ENCODE measurements at regions not wholly inside any gene's neighbourhood (a gene's known extent, or its start where the extent isn't known, plus 50 kb on each side); places are given as distances from the start of the nearest gene placed in this dataset.
"Not testable (repeated sequence)": the region's sequence is repeated elsewhere in the genome, so short reads cannot be mapped to it uniquely, and the experiment has no call there.

DNA sequence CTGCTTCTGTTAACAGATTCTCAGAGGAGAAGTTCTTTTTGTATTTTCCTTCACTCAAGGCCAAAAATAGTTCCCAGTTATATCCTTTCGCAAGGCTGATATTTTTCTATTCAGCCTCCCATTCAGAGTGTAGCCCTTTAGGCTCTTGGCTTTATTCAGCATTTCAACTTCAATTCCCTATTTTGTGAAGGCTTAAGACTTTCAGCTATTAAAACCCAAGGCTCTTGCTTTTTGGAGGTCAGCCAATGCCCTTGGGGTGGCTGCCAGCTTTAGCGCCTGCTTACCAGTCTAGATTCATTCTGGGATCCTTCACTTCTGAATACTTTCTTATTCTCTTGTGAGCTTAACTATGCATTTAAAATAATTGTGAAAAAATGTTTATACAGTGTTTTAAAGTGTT, 57.3 kb upstream of the ADGRA3 start:
- TF ChIP-seq JUND (IDR thresholded peaks at IDR 0.05; ENCODE audit: low read depth) = no peak
- in situ Hi-C loops (cut with HindIII; ENCODE audit: low pct_unique_long_range_greater_than_20kb, low sequenced_read_pairs) = no loop called here
- no peak for DNase-seq (ENCODE audit: low read depth in 1 of 2, low spot score in 1 of 2)

DNA sequence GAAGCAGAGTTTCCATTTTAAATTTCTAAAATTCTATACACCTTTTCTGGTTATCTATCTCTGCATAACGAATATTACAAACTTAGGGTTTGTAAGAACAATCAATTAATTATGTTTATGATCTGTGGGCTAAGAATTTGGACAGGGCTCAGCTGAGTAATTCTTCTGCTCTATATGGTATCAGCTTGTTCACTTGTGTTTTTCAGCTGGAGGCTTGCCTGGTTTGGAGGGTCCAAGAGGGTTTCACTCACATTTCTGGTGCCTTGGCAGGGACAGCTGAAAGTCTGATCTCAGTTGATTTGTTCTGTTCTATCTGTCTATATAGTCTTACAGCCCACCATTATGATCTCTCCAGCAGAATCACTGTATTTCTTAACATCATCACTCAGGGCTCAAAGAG, 57.8 kb upstream of the ADGRA3 start:
- TF ChIP-seq JUND (IDR thresholded peaks at IDR 0.05; ENCODE audit: low read depth) = no peak
- in situ Hi-C loops (cut with HindIII; ENCODE audit: low pct_unique_long_range_greater_than_20kb, low sequenced_read_pairs) = no loop called here
- no peak for DNase-seq (ENCODE audit: low read depth in 1 of 2, low spot score in 1 of 2)

GRCh38 chr4:22574424-22574823, 58.6 kb upstream of the ADGRA3 start:
- in situ Hi-C loops (cut with HindIII; ENCODE audit: low pct_unique_long_range_greater_than_20kb, low sequenced_read_pairs) = no loop called here
- TF ChIP-seq JUND (IDR thresholded peaks at IDR 0.05; ENCODE audit: low read depth) = no peak
- DNase-seq (ENCODE audit: low read depth in 1 of 2, low spot score in 1 of 2) = no peak

DNA sequence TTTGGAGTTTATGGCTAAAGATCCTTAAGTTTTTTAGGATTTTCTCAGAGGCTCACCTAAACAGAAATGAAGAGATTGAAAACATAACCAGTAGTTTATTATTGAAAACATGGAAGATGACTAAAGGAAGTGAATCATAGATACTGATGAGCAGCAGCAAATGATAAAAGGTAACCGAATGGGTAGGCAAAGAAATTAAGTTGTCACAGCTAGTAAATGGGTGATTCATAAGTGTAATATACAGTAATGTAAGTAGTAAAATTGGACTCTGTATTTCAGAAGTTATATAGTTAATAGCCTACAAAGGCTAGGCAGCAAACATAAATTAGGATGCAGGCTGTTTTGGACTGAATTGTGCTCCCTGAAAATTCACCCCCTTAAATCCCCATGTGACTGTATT, 59.0 kb upstream of the ADGRA3 start:
- in situ Hi-C loops (cut with HindIII; ENCODE audit: low pct_unique_long_range_greater_than_20kb, low sequenced_read_pairs) = no loop called here
- no peak for TF ChIP-seq JUND (IDR thresholded peaks at IDR 0.05; ENCODE audit: low read depth)
- DNase-seq (ENCODE audit: low read depth in 1 of 2, low spot score in 1 of 2) = no peak

- DNase-seq (ENCODE audit: low read depth in 1 of 2, low spot score in 1 of 2) = no peak
- in situ Hi-C loops (cut with HindIII; ENCODE audit: low pct_unique_long_range_greater_than_20kb, low sequenced_read_pairs) = no loop called here
- no peak for TF ChIP-seq JUND (IDR thresholded peaks at IDR 0.05; ENCODE audit: low read depth)
Observed at GRCh38 chr4:22587253-22587652, 71.4 kb upstream of the ADGRA3 start.

- in situ Hi-C loops (cut with HindIII; ENCODE audit: low pct_unique_long_range_greater_than_20kb, low sequenced_read_pairs) = no loop called here
- no peak for DNase-seq (ENCODE audit: low read depth in 1 of 2, low spot score in 1 of 2)
- TF ChIP-seq JUND (IDR thresholded peaks at IDR 0.05; ENCODE audit: low read depth) = no peak
Observed at GRCh38 chr4:22593933-22594332, 78.1 kb upstream of the ADGRA3 start.

DNA sequence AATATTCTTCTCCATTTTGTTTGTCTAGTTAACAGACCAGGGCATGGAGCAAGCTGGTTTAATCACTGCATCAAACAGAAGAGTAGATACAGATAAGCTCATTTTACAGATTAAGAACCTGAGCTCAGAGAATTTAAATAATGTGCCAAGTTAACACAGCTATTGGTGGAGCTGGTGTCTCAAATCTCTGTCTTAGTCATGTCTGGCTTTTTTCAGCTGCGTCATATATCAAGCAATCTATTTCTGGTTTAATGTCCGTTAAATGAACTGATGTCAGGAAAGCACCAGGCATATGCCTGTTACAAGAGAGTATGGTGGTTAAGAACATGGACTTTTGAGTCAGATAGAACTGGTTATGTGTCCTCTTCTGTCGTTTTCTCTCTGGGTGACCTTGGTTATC, 79.8 kb upstream of the ADGRA3 start:
- no peak for DNase-seq (ENCODE audit: low read depth in 1 of 2, low spot score in 1 of 2)
- in situ Hi-C loops (cut with HindIII; ENCODE audit: low pct_unique_long_range_greater_than_20kb, low sequenced_read_pairs) = no loop called here
- no peak for TF ChIP-seq JUND (IDR thresholded peaks at IDR 0.05; ENCODE audit: low read depth)

- no peak for DNase-seq (ENCODE audit: low read depth in 1 of 2, low spot score in 1 of 2)
- TF ChIP-seq JUND (IDR thresholded peaks at IDR 0.05; ENCODE audit: low read depth) = no peak
- in situ Hi-C loops (cut with HindIII; ENCODE audit: low pct_unique_long_range_greater_than_20kb, low sequenced_read_pairs) = no loop called here
Observed at GRCh38 chr4:22596409-22596808, 80.5 kb upstream of the ADGRA3 start.

DNA sequence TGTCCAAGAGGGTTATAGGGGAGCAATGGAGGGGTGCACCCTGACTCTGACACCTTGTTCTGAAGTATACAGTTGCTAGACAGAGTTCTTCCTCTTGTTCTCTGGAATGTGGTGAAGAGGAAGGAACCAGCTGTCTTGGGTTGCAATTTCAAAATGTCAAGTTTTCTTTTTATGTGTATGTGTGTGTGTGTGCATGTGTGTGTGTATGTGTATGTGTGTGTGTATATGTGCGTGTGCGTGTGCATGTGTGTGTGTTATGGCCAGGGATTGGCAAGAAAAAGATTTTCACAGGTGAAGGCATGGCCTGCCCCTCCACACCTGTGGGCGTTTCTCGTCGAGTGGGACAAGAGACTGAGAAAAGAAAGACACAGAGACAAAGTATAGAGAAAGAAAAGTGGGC, 81.6 kb upstream of the ADGRA3 start:
- DNase-seq (ENCODE audit: low read depth in 1 of 2, low spot score in 1 of 2) = no peak
- in situ Hi-C loops (cut with HindIII; ENCODE audit: low pct_unique_long_range_greater_than_20kb, low sequenced_read_pairs) = no loop called here
- no peak for TF ChIP-seq JUND (IDR thresholded peaks at IDR 0.05; ENCODE audit: low read depth)

- in situ Hi-C loops (cut with HindIII; ENCODE audit: low pct_unique_long_range_greater_than_20kb, low sequenced_read_pairs); DNase-seq (ENCODE audit: low read depth in 1 of 2, low spot score in 1 of 2): not testable (repeated sequence)
Observed at GRCh38 chr4:22598113-22599047, 82.5 kb upstream of the ADGRA3 start.

DNA sequence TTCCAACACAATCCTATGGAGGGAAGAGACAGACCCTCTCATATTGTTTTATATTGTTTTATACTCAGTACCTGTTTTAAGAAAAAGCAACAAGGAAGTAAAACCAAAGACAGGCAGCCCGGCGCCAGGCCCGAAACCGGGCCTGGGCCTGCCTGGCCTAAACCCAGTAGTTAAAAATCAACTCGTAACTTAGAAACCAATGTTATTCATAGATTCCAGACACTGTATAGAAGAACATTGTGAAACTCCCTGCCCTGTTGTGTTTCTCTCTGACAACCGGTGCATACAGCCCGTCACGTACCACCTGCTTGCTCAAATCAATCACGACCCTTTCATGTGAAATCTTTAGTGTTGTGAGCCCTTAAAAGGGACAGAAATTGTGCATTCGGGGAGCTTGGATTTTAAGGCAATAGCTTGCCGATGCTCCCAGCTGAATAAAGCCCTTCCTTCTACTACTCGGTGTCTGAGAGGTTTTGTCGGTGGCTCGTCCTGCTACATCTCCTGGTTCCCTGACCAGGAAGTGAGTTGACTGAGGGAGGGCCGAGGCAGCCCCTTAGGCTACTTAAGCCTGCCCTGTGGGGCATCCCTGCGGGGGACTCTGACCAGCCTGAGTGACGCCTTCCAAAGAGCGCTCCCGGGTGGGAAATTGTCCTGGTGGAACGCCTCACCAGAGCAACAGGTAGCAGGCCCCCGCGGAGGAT, 83.5 kb upstream of the ADGRA3 start:
- in situ Hi-C loops (cut with HindIII; ENCODE audit: low pct_unique_long_range_greater_than_20kb, low sequenced_read_pairs); DNase-seq (ENCODE audit: low read depth in 1 of 2, low spot score in 1 of 2): not testable (repeated sequence)

DNA sequence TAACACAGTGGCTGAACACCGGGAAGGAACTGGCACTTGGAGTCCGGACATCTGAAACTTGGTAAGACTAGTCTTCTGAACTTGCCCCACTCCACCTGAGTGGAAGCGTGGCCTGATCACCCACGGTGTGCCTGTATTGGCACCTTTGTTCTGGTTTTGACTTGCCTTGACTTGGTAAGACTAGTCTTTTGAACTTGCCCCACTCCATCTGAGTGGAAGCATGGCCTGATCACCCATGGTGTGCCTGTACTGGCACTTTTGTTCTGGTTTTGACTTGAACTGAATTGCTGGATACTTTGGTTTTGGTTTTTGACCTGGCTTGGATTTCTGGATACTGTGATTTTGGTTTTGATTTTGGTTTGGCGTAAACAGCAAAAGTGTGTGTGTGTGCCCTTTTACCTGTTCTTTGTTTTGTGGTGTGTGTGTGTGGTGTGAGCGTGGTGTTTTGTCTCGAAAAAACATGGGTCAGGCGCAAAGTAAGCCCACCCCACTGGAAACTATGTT, 84.1 kb upstream of the ADGRA3 start:
- in situ Hi-C loops (cut with HindIII; ENCODE audit: low pct_unique_long_range_greater_than_20kb, low sequenced_read_pairs); DNase-seq (ENCODE audit: low read depth in 1 of 2, low spot score in 1 of 2): not testable (repeated sequence)

GRCh38 chr4:22601638-22602037, 85.8 kb upstream of the ADGRA3 start:
- DNase-seq (ENCODE audit: low read depth in 1 of 2, low spot score in 1 of 2); in situ Hi-C loops (cut with HindIII; ENCODE audit: low pct_unique_long_range_greater_than_20kb, low sequenced_read_pairs): not testable (repeated sequence)
